SK-N-SH (cell line): ENCODE measurements at regions not wholly inside any gene's neighbourhood (a gene's known extent, or its start where the extent isn't known, plus 50 kb on each side); places are given as distances from the start of the nearest gene placed in this dataset.

Experiments used
- ELF1 ChIP-seq: IDR thresholded peaks from 2 replicates; pipeline ENCODE4 v1.4.0; 2012
- FOSL2 ChIP-seq: IDR thresholded peaks from 2 replicates; pipeline ENCODE4 v1.4.0; 2012; ENCODE audit warnings: low read depth, mild to moderate bottlenecking, moderate library complexity, borderline replicate concordance
- FOXM1 ChIP-seq: IDR thresholded peaks from 2 replicates; pipeline ENCODE4 v1.4.0; 2012; ENCODE audit warnings: low read depth, mild to moderate bottlenecking
- GABPA ChIP-seq: IDR thresholded peaks from 2 replicates; pipeline ENCODE4 v1.4.0; 2012; ENCODE audit warnings: low read depth, mild to moderate bottlenecking
- IRF3 ChIP-seq: fragments of 150-350 bp; IDR thresholded peaks from 2 replicates; pipeline ENCODE4 v1.6.1; 2016; ENCODE audit warnings: mild to moderate bottlenecking, low read depth, low read length
- MEF2A ChIP-seq: IDR thresholded peaks from 2 replicates; pipeline ENCODE4 v1.4.0; 2012; ENCODE audit warnings: low read depth, borderline replicate concordance
- MXI1 ChIP-seq: IDR thresholded peaks from 2 replicates; pipeline ENCODE4 v1.6.1; 2012; ENCODE audit warnings: mild to moderate bottlenecking, low read depth, low read length, improper control_type of control experiment
- NRF1 ChIP-seq: IDR thresholded peaks from 2 replicates; pipeline ENCODE4 v1.6.1; 2012; ENCODE audit warnings: low read depth, mild to moderate bottlenecking, low read length
- PBX3 ChIP-seq: IDR thresholded peaks from 2 replicates; pipeline ENCODE4; 2012
- POLR2AphosphoS5 ChIP-seq: IDR thresholded peaks from 2 replicates; pipeline ENCODE4 v1.6.1; 2012; ENCODE audit warnings: low read depth, low read length
- SIN3A ChIP-seq: IDR thresholded peaks from 2 replicates; pipeline ENCODE4 v1.6.1; 2012; ENCODE audit warnings: low read depth, mild to moderate bottlenecking, low read length, moderate library complexity, borderline replicate concordance
- TCF12 ChIP-seq: IDR thresholded peaks from 2 replicates; pipeline ENCODE4 v1.4.0; 2012
- USF1 ChIP-seq: IDR thresholded peaks from 2 replicates; pipeline ENCODE4 v1.4.0; 2012; ENCODE audit warnings: low read depth, borderline replicate concordance

- TF ChIP-seq IRF3 (no peak), GABPA (no peak), ELF1 (no peak), POLR2AphosphoS5 (no peak), MXI1 (no peak), USF1 (no peak), SIN3A (no peak), NRF1 (no peak), MEF2A (no peak), FOSL2 (no peak), FOXM1 (no peak), PBX3 (no peak), TCF12 (no peak)
- TF ChIP-seq, all 33 proteins: peak for 0
These were observed 58.8 kb upstream of the KCTD3 start (continued) for GRCh38 chr1:215508311-215508710.
